HG03064 (cell line): ENCODE measurements at regions not wholly inside any gene's neighbourhood (a gene's known extent, or its start where the extent isn't known, plus 50 kb on each side); places are given as distances from the start of the nearest gene placed in this dataset.

Experiments
- ATAC-seq: cut with Tn5 transposase; IDR thresholded peaks from one replicate; pipeline ENCODE4 v1.9.1; 2021; ENCODE audit warnings: low read depth; ENCODE audit not compliant: unreplicated experiment

DNA sequence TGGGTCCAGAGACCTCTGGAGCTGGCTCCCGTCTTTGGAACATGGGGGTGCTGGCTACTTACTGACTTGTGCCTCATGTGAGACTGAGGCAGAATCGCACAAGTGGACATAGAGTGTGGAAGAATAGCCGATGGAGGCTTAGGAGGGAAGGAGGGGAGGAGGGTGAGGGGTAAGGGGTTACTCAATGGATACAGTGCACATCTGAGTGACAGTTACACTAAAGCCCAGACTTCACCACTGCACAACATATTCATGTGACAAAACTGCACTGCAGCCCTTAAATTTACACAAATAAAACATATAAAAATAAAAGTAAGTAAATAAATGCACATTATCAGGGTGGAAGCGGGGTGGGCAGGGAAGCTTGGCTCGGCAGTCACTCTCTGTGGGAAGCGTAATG, 197.7 kb upstream of the RAB4A start:
- ATAC-seq, result no peak

DNA sequence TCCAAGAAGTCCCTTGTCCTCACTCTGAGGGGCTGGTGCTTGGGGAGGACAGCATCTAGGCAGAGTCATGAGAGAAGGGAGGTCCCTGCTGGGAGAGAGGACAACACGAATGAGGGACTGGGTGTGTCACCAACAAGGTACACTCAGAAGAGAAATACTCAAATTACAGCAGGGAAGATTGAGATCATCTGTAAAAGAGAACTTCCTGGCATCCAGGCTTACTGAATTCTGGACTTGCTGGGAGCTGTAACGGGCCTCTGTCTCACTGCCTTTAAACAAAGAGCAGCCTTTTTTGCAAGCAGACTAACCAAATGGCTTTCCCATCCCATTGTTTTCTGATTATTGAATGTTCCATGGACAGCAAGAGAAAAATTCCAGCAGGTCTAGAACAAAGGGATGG, 195.7 kb upstream of the RAB4A start:
- no peak for ATAC-seq

DNA sequence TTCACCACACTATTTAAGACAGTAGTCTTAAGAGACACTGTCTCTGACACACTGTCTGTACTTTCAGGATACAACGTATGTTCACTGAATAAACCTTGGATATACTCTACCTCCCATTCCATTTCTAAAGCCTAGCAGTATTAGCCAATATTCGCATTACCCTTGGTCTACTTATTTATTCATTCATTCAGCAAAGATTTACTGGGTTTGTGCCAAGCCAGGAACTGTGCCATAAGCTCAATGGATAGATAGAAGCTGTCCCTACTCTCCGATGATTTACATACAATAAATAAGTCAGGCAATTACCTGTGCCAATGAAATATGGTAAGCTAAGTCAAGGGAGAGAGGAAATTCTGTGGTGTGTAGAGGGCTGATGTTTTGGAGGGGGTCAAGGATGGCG, 195.2 kb upstream of the RAB4A start:
- ATAC-seq, result no peak

DNA sequence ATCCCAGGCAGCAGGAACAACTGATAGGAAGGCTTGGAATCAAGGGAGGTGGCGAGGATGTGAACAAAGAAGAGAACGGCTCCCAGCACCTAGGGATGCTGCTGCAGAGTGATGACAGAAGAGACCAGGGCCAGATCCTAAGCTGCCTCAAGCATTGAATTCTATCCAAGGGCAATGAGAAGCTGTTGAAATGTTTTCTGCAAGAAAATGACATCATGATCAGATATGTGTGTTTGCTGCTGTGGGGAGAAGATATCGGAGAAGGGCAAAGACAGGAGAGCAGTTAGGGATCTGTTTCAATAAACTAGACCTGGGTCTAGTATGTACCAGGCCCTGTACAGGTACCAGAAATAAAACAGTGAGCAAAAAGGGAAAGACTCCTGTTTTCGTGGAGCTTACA, 194.7 kb upstream of the RAB4A start:
- no peak for ATAC-seq

DNA sequence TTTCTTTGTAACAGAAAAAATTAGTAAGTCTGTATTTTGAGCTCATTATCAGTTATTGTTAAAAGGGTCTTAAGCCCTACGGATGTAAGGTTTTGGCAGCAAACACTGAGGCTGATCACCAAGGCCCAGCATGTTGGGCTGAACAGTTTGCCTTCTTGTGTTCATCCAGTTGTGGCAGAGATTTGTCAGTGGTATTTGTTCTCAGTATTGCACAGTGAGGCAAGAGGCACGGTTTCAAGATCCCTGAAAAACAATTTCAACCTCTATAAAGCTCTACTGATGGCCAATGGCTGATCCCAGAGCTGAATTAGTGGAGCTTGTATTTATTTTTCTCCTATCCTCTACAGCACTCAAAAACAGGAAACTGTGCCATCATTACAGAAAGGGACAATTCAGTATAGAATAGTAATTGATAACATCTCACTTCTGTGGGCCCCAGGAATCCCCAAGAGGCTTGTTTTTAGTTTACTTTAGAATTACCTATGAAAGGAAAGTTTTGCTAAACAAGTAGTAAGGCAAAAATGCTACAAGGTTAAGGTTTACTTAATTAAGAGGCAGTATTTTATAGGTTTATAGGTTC, 191.8 kb upstream of the RAB4A start:
- ATAC-seq, result no peak

DNA sequence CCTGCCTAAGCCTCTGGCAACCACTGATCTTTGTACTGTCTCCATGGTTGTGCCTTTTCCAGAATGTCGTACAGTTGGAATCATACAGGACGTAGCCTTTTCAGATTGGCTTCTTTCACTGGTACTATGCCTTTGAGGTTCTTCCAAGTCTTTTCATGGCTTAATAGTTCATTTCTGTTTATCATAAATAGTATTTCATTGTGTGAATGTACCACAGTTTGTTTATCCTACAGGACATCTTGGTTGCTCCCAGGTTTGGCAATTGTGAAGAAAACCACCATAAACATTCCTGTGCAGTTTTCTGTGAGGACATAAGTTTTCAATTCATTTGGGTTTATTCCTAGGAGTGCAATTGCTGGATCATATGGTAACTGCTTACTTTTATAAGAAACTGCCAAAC, 190.6 kb upstream of the RAB4A start:
- no peak for ATAC-seq

DNA sequence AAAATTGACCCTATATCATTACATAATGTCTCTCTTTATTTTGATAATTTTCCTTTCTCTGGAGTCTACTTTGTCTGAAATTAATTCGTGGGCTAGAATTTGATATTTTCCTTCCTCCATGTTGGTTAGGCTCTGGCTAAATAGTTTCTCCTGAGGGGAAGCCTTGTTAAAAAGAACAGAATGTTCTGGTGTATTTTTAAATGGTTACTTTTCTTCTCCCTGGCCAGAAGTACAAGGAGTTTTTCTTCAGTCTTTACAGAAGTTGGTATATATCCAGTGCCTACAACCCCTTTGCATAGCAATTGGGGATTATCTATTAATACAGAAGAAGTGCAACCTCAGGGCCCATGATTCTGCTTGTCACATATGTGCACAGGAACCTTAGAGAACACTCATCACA, 185.6 kb upstream of the RAB4A start:
- no peak for ATAC-seq

DNA sequence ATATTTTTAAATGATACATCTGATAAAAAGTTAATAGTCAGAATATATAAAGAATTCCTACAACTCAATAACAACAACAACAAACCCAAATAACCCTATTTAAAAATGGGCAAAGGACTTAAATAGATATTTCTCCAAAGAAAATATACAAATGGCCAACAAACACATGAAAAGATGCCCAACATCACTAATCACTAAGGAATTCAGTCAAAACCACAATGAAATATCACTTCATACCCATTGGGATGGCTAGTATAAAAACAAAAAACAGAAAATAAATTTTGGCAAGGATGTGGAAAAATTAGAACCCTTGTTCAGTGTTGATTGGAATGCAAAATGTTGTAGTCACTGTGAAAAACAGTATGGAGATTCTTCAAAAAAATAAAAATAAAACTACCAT, 184.8 kb upstream of the RAB4A start:
- no peak for ATAC-seq

DNA sequence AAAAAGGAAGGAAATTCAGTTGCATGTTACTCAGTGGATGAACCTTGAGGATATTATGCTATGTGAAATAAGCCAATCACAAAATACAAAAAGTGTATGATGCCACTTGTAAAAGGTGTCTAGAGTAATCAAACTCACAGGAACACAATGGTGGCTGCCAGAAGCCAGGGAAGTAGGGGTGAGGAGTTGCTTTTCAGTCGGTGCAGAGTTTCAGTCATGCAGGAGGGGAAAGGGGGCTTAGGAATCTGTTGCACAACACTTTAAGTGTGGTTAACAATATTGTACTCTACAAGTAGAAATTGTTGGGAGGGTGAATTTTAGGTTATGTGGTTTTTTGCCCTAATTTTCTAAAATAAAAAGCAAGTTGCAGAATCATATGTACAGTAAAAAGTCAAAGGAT, 184.2 kb upstream of the RAB4A start:
- no peak for ATAC-seq

DNA sequence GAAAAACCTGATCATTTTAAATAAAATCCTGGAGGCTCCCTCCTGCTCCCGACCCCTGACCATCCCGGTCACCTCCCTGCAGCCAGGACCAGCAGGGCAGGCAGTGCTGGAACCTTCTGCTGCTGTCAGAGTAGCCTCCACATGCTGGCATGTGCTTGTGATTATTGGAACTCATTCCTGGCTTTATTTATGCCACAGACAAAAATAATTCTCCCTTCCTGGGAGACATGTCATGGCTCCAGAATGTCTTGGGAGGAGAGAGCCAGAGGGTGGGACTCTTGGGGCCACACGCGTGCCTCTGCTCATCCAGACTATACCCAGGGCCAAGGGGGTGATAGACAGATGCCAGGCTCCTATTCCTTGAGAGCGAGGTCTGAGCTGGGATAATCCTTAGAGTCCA, 183.6 kb upstream of the RAB4A start:
- no peak for ATAC-seq

DNA sequence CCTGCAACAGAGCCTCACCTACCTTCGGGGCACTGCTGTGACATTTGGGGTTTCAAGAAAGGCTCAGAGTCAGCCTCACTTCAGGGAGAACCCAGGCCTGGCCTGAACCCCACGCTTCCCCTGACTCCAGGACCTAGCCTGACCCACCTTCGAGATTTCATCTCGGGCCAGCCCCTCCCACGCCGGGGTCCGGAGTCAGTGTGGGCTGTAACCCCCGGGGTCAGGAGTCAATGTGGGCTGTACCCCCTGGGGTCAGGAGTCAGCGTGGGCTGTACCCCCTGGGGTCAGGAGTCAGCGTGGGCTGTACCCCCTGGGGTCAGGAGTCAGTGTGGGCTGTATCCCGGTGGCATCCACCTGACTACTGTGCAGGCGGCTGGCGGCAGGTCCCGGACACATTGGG, 183.0 kb upstream of the RAB4A start:
- ATAC-seq, result no peak

DNA sequence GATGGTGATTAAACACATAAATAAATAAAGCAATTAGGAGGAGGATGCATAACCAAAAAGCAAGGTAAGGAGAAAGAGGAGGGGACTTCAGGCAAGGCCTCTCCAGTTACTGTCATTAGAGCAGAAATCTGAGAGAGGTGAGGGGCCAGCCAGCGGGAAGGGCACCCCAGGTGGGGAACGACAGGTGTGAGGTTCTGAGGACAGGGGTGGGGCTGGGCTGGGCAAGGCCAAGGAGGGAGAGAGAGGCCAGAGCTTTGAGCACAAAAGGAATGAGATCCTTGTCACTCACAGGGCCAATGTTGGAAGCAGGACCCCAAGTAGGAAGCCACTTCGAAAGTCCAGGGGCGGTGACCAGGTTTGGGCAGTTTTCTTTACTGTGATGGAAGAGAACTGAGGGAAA, 182.2 kb upstream of the RAB4A start:
- no peak for ATAC-seq

DNA sequence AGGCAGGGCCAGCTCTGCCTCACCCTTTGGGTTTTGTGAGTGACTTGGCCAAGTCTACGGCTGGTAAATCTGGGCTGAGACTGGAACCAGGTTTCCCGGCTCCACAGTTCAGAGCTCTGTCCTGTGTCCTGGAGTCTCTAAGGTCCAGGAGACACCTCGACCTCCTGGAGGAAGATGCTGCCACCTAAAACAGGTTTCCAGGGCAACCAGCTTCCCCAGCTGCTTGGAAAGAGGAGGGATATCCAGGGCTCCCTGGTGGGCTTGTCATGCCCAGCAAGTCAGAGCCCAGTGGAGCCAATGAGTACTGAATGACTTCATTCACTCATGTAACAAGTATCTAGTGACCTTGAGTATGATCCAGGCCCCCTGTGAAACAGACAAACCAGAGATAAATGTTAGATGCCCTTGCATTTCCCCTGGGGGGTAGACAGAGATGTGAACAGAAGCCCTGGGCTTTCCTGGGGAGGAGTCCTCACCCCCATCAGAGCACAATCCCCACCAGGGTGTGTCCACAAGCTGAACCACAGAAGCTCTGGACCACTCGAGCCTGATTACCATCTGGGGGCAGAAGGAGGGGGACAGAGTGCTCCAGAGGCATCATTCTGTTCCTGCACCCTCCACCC, 181.2 kb upstream of the RAB4A start:
- no peak for ATAC-seq

DNA sequence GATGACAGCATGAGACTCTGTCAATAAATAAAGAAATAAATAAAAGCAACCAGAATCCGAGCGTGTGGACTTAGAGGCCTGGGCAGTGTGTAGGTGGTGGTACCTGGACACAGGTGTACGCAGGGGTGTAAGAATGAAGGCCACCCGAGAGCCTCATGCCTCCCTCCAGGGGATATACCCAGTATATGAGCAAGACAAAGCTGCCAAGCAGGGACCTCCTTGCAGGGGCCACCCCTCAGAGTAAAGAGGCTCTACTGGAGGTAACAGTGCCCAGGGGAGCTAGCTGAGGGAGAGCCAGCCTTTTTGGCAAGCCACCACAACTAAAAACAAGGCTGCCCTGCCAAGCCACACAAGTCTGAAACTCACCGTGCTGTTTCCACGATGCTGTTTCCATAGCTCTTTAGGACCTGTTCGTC, 179.2 kb upstream of the RAB4A start:
- no peak for ATAC-seq

DNA sequence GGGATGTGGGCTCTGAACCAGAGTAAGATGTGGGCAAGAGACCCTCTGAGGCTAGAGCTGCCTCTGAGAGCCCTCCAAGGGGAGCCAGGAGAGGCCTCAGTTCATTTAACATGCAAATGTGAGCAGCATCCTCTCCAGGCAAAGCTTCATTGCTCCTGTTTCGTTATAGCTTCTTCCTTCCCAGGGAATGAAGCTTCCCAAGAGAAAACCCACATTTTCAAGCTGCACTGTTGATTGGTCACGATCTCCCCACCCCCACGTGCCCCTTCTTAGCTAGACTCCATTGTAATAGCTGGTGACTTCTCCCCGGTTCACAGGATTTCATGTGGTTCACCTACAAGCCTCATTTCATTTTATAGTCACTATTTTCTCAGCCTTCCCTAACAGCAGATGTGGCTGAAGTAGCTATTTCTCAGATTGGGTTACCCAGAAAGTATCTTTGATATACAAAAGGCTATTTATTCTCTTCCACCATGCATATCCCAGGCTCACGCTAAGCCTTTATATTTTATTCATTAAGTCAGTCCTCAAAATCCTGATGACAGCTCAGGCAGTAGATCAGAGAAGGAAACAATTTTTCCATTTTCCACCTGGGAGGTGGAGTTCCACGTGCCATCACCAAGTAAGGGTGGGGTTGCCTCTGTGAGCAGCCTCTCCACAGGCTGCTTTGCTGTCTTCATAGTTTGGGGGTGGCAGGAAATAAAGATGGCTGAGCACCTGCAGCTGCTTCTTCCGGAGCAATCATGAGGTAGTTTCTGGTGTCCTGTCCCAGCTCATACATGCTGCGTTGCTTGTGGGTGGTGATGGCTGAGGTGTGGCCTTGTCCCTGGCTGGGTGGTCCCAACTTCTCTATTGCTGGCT, 178.3 kb upstream of the RAB4A start:
- no peak for ATAC-seq

DNA sequence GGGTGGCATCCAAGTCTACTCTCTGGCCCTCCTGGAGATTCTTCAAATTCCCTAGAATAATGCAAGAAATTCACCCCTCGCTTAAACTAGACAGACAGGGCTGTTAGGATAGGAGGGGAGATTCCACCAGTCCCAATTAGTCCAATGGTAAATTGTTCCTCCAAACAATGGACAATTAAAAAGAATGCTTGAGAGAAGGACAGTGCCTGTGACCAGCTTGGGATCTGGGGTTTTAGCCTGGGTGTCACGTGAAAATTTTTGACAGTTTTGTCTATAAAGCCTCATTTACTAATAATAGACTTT, 177.7 kb upstream of the RAB4A start:
- ATAC-seq, result no peak

DNA sequence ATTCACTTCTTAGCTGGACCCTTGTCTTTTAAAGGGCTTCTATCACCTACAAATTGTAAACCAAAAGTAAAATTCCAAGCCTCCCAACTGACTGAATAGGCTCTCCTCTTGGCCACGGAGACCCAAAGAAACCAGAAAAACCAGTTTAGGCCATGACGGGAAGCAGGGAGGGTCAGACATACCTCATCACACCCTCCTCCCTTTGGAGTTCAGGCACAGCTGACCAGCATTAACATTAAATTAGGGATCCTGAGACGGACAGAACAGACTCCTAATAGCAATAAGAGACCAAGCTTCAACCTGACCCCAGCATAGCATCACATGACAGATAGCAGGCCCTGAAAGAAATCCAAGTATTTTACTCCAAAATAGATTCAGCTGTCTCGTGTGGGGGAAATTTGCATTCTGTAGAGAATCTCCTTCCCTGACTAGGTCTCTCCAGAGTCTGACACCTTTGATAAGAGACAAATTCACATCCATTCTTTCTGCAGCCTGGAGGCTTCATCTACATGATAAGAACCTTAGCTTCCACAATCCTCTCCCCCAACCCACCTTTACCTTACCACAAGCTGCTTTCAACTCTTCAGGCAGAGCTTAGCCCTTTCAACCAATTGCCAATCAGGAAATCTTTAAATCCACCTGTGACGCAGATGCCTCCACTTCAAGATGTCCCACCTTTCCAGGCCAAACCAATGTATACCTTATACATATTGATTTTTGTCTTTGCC, 177.1 kb upstream of the RAB4A start:
- ATAC-seq, result no peak

DNA sequence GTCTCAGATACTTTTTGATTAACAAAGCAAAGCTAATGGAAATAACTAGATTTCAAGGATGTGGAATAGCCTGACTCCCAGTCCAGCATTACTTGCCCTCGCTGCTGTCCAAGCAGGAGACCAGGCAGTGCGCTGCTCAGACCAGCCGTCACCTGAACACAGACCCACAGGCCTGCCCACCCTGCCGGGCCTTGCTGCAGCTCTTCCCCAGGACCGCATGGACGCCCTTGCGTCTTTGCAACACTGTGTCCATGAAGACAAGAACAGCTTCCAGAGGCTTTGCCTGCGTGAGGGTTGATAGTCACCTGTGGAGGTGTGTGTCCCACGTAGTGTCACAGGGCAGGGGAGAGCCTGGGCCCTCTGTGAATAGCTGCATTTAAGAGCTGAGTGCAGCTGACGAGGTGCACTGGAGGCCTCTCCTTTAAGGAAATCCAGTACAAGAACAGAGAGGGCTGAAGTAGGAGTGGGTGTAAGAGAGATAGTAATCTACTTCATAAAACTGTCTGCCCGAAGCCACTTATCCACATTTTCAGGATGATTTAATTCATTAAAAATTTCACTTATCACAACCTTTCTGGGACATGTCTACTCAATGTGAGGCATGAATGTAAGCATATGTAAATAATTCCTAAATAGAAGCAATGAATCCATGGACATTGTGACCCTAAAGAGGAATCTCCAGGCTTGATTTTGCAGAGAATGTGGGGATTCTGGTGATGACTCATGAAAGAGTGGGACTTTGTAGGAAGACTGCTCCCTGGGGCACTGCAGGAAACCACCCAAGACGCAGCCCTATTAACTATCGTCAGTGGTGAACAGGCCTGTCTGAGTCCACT, 176.2 kb upstream of the RAB4A start:
- no peak for ATAC-seq

DNA sequence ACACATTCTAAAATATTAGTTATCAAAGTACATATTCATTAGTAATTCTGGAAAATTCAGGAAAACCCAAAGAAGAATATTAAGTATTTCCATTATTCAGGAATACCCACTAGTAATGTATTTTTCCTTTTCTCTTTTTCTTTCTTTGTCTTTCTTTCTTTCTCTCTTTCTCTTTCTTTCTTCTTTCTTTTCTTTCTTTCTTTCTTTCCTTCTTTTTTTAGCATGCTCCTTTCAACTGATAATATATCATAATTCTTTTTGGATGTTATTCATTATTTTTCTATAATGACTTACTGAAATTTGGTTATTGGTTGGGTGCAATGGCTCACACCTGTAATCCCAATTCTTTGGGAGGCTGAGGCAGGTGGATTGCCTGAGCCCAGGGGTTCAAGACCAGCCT, 175.6 kb upstream of the RAB4A start:
- ATAC-seq, result no peak

DNA sequence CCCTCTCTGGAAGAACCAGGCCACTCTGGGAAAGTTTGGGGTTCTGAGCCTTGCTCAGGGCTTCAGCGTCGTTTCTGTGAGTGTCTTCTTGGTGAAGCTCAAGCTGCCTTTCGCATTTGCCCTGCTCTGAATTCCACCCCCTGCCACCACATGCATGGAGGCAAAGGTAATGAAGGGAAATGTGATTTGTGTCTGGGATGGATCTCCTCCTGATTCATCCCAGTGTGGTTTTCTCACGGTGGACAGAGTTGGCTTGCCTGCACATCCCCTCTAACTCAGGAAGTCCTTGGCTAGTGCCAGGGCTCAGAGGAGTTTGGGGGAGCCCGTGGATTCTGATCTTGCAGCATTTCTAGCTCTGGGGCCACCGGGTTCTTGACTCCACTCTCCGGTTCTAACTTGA, 173.6 kb upstream of the RAB4A start:
- ATAC-seq, result no peak

DNA sequence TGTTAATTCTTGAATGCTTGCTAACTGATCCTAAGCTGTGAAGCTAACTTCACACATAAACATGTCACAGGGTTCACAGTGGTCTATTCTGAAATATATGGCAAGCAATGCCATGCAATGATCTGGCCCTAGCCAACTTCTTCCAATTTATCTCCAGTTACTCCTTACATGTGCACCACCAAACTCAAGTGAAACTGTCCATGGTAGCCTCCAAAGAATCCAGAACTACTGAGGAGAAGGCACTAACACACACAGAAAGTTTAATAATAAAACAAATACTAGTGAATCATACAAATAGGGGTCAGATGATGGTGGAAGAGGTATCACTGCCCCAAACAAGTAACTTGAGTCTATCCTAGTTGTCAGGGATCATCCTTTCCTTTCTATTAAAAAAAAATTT, 172.6 kb upstream of the RAB4A start:
- ATAC-seq, result no peak
